Psoas muscle (tissue), 7 donors: ENCODE measurements at regions not wholly inside any gene's neighbourhood (a gene's known extent, or its start where the extent isn't known, plus 50 kb on each side); places are given as distances from the start of the nearest gene placed in this dataset.

Experiments
- ATAC-seq, 4 donors: fragments of 200-7000 bp; cut with Tn5 transposase; one replicate each; pipeline ENCODE4 v1.9.1; 2020; ENCODE audit warnings: moderate library complexity in 3 of 4, mild to moderate bottlenecking in 2 of 4
- DNase-seq, 2 donors: peaks; one replicate each; pipeline ENCODE4 v3.0.0-alpha.2; 2020
- H3K27ac ChIP-seq: fragments of 200-600 bp; one replicate; pipeline ENCODE4 v1.8.0; 2022
- H3K27me3 ChIP-seq, 3 donors: fragments of 200-600 bp in 1 of 3; one replicate each; pipeline versions ENCODE4 v1.6.1 to v1.8.0; 2013 to 2022; ENCODE audit warnings: low read length in 2 of 3, mild to moderate bottlenecking in 2 of 3, moderate library complexity in 1 of 3; ENCODE audit not compliant: insufficient read depth in 3 of 3
- H3K36me3 ChIP-seq, 2 donors: fragments of 200-600 bp in 1 of 2; one replicate each; pipeline versions ENCODE4 v1.6.1 to v1.8.0; 2013 to 2022; ENCODE audit warnings: low read depth in 1 of 2, mild to moderate bottlenecking in 1 of 2, moderate library complexity in 1 of 2; ENCODE audit not compliant: insufficient read depth in 1 of 2
- H3K4me1 ChIP-seq: fragments of 200-600 bp; one replicate; pipeline ENCODE4 v1.8.0; 2022
- H3K4me3 ChIP-seq: fragments of 200-600 bp; one replicate; pipeline ENCODE4 v1.8.0; 2022; ENCODE audit warnings: mild to moderate bottlenecking
- H3K9me3 ChIP-seq: fragments of 200-600 bp; one replicate; pipeline ENCODE4 v1.8.0; 2022
- CTCF ChIP-seq: fragments of 200-600 bp; IDR thresholded peaks from one replicate; pipeline ENCODE4 v1.8.0; 2022; ENCODE audit warnings: antibody characterized with exemption
- WGBS, 3 donors: extraction: QIAGEN DNeasy Blood & Tissue Kit; methylation state at CpG; one replicate each; pipeline versions ENCODE4 v1.1.6 to v1.1.7; 2013; 5-methylcytosine and 5-hydroxymethylcytosine counted together
- intact Hi-C, 2 donors: fragments of 100-400 bp; cut with DNase I; formaldehyde crosslinking; loops; one replicate each; pipeline versions ENCODE4 v1.11.0 to v1.14.2; 2022
- donor health status: healthy with polysubstance abuse.
- donor health status: DM: no; HTN: no; CAD: no; lungs with moderate emphysema.
- donor health status: Bipolar disorder and iron deficiency.
- donor health status: healthy.
- donor health status: DM: yes; HTN: yes; CAD: no.
- donor health status: DM: no; HTN: no; CAD: no.
- donor health status: DM: yes; HTN: yes; CAD: no.

GRCh38 chr15:23853286-23853685 lies 166.2 kb upstream of the NDN start:
- no peak overlapping the region for H3K27ac ChIP-seq
- no peaks in the 10 kb centered on the region for H3K27me3 ChIP-seq
- WGBS, 3 donors, result 63 to 83% (median 75%) methylated on average over 1 of the region's 1 CpG
- intact Hi-C loops, result no loop called here
- H3K36me3 ChIP-seq, result no peaks in the 10 kb centered on the region
- no peak for TF ChIP-seq CTCF
- H3K9me3 ChIP-seq, result no peaks in the 10 kb centered on the region
- no peak overlapping the region for H3K4me3 ChIP-seq
- DNase-seq (no peak), ATAC-seq (no peak)
- no peaks in the 10 kb centered on the region for H3K4me1 ChIP-seq

GRCh38 chr15:23854203-23854911 lies 167.3 kb upstream of the NDN start:
- Histone ChIP-seq H3K36me3 (no peaks in the 10 kb centered on the region), H3K9me3 (no peaks in the 10 kb centered on the region), H3K4me1 (no peaks in the 10 kb centered on the region), H3K27me3 (no peaks in the 10 kb centered on the region), H3K27ac (no peak overlapping the region), H3K4me3 (no peak overlapping the region)
- 47 to 56% (median 48%) methylated on average over 5 of the region's 5 CpGs for WGBS, 3 donors
- TF ChIP-seq CTCF, result no peak
- ATAC-seq (no peak), DNase-seq (no peak)
- intact Hi-C loops, result no loop called here

GRCh38 chr15:23854912-23855659 lies 168.0 kb upstream of the NDN start:
- TF ChIP-seq CTCF, result no peak
- Histone ChIP-seq H3K27ac (no peak overlapping the region), H3K4me3 (no peak overlapping the region), H3K9me3 (no peaks in the 10 kb centered on the region), H3K36me3 (no peaks in the 10 kb centered on the region), H3K4me1 (no peaks in the 10 kb centered on the region), H3K27me3 (no peaks in the 10 kb centered on the region)
- intact Hi-C loops, result no loop called here
- ATAC-seq (no peak), DNase-seq (no peak)
- WGBS, 3 donors, result 28 to 33% (median 28%) methylated on average over 7 of the region's 7 CpGs

GRCh38 chr15:23855947-23856346 lies 168.8 kb upstream of the NDN start:
- no peak for ATAC-seq
- WGBS, 3 donors, result 61 to 69% (median 61%) methylated on average over 4 of the region's 4 CpGs
- intact Hi-C loops, result loop anchor here in 1 of 2 donors (2.0 kb wide), 1 partner anchor 213 kb away; no protein-coding TSS in a partner anchor

More at GRCh38 chr15:23855947-23856346, 168.8 kb upstream of the NDN start:
- Histone ChIP-seq H3K9me3 (no peaks in the 10 kb centered on the region), H3K27ac (no peak overlapping the region), H3K4me3 (no peak overlapping the region), H3K36me3 (no peaks in the 10 kb centered on the region), H3K27me3 (no peaks in the 10 kb centered on the region), H3K4me1 (no peaks in the 10 kb centered on the region)
- DNase-seq, result no peak
- no peak for TF ChIP-seq CTCF
